GM12878 (cell line): ENCODE measurements at regions not wholly inside any gene's neighbourhood (a gene's known extent, or its start where the extent isn't known, plus 50 kb on each side); places are given as distances from the start of the nearest gene placed in this dataset.

ENCODE experiments used
- ATAC-seq: fragments of 200-7000 bp; cut with Tn5 transposase; 3 replicates; pipeline ENCODE4 v1.9.1; 2020; ENCODE audit warnings: mild to moderate bottlenecking, moderate library complexity
- BruUV-seq: library from RNA; stranded (reverse); fragments of 400-500 nt; replicated peaks from 2 replicates; lab custom pipeline; 2021; lab: Mats Ljungman, UMichigan
- CTCF ChIA-PET: fragments of 300-600 bp; sonication (Branson Sonifier 250); formaldehyde crosslinking; extraction: SDS; loops from one replicate; lab custom pipeline; 2021; ENCODE audit warnings: inconsistent platforms; lab: Yijun Ruan, JAX
- POLR2A ChIA-PET: fragments of 350-600 bp; formaldehyde crosslinking; extraction: SDS; loops from one replicate; lab custom pipeline; 2021; ENCODE audit warnings: inconsistent platforms; lab: Charles Lee
- RAD21 ChIA-PET: fragments of 300-600 bp; sonication (Branson Sonifier 250); formaldehyde crosslinking; loops from one replicate; lab custom pipeline; 2023; ENCODE audit warnings: antibody characterized with exemption; ENCODE audit not compliant: unreplicated experiment; lab: Charles Lee
- SMC1A ChIA-PET: fragments of 300-600 bp; sonication (Branson Sonifier 250); formaldehyde crosslinking; loops from one replicate; lab custom pipeline; 2023; ENCODE audit not compliant: unreplicated experiment, uncharacterized antibody; lab: Charles Lee
- DNase-seq: peaks from one replicate; pipeline ENCODE4 v3.0.0-alpha.2; 2011; ENCODE audit warnings: low read depth, low spot score
- FAIRE-seq: peaks from 3 replicates; lab custom pipeline; 2011; peaks lifted over from hg19 to GRCh38; lab: Jason Lieb, UNC
- H2AFZ ChIP-seq: 2 replicates; pipeline ENCODE4 v1.6.0; 2011; ENCODE audit warnings: low read depth, low read length, control low read depth; ENCODE audit not compliant: control insufficient read depth
- H3K27ac ChIP-seq: 2 replicates; pipeline ENCODE4 v1.5.1; 2011; ENCODE audit warnings: control low read depth; ENCODE audit not compliant: control insufficient read depth, insufficient read depth
- H3K27me3 ChIP-seq, 2 experiments: replicated peaks in 1 of 2; 2 replicates each; pipeline versions ENCODE4 v1.6.0 to v1.6.1; 2011; ENCODE audit warnings: low read length in 1 of 2; ENCODE audit not compliant: control insufficient read depth in 2 of 2, insufficient read depth in 2 of 2
- H3K36me3 ChIP-seq, 2 experiments: 2 replicates each; pipeline ENCODE4 v1.5.1; 2011; ENCODE audit warnings: low read length in 1 of 2; ENCODE audit not compliant: control insufficient read depth in 2 of 2, insufficient read depth in 2 of 2
- H3K4me1 ChIP-seq: 2 replicates; pipeline ENCODE4 v1.6.1; 2011; ENCODE audit warnings: mild to moderate bottlenecking, low read length, moderate library complexity, mixed read lengths; ENCODE audit not compliant: control insufficient read depth, insufficient read depth
- H3K4me2 ChIP-seq: 2 replicates; pipeline ENCODE4 v1.6.0; 2011; ENCODE audit warnings: control low read depth; ENCODE audit not compliant: control insufficient read depth, insufficient read depth
- H3K4me3 ChIP-seq: fragments of 200-600 bp; sonication (generic); 2 replicates; pipeline ENCODE4 v1.5.1; 2016
- H3K79me2 ChIP-seq: 2 replicates; pipeline ENCODE4 v1.6.0; 2011; ENCODE audit warnings: low read length; ENCODE audit not compliant: control insufficient read depth, insufficient read depth
- H3K9ac ChIP-seq: 2 replicates; pipeline ENCODE4 v1.8.0; 2011; ENCODE audit warnings: low read length, control low read depth, mixed read lengths; ENCODE audit not compliant: control insufficient read depth, insufficient read depth
- H3K9me3 ChIP-seq: replicated peaks from 3 replicates; pipeline ENCODE4 v1.5.1; 2011; ENCODE audit warnings: mild to moderate bottlenecking, low read length; ENCODE audit not compliant: control insufficient read depth, insufficient read depth
- H4K20me1 ChIP-seq: 2 replicates; pipeline ENCODE4 v1.6.0; 2011; ENCODE audit not compliant: control insufficient read depth, insufficient read depth
- BACH1 ChIP-seq: fragments of 450-650 bp; IDR thresholded peaks from 2 replicates; pipeline ENCODE4 v1.6.1; 2017; ENCODE audit warnings: mild to moderate bottlenecking, borderline replicate concordance
- BRCA1 ChIP-seq: IDR thresholded peaks from 2 replicates; pipeline ENCODE4 v1.6.1; 2011; ENCODE audit warnings: low read depth, low read length, improper control_type of control experiment
- CUX1 ChIP-seq: IDR thresholded peaks from 2 replicates; pipeline ENCODE4 v1.6.1; 2012; ENCODE audit warnings: improper control_type of control experiment, low read depth, low read length; ENCODE audit not compliant: insufficient replicate concordance
- ETV6 ChIP-seq, 2 experiments: fragments of 450-650 bp in 1 of 2; IDR thresholded peaks in 1 of 2; conservative IDR thresholded peaks in 1 of 2; 2 replicates each; pipeline ENCODE4 v1.6.1; 2014; ENCODE audit warnings: antibody characterized with exemption in 1 of 2, borderline replicate concordance in 1 of 2, low read depth in 1 of 2, mild to moderate bottlenecking in 1 of 2, moderate library complexity in 1 of 2
- GABPA ChIP-seq: IDR thresholded peaks from 2 replicates; pipeline ENCODE4 v1.6.1; 2014; ENCODE audit warnings: antibody characterized with exemption, low read depth, mild to moderate bottlenecking, inconsistent platforms
- JUND ChIP-seq: IDR thresholded peaks from 2 replicates; pipeline ENCODE4 v1.6.1; 2012; ENCODE audit warnings: low read depth, mild to moderate bottlenecking, low read length, improper control_type of control experiment, moderate library complexity
- MYB ChIP-seq: fragments of 150-350 bp; IDR thresholded peaks from 2 replicates; pipeline ENCODE4 v1.6.1; 2014; ENCODE audit warnings: mild to moderate bottlenecking, low read depth, low read length, borderline replicate concordance
- PML ChIP-seq: IDR thresholded peaks from 2 replicates; pipeline ENCODE4 v1.6.1; 2012; ENCODE audit warnings: low read length, inconsistent platforms
- POLR2AphosphoS5 ChIP-seq: IDR thresholded peaks from 2 replicates; pipeline ENCODE4 v1.6.1; 2011; ENCODE audit warnings: mild to moderate bottlenecking, low read length, inconsistent platforms
- RELA ChIP-seq: fragments of 450-650 bp; IDR thresholded peaks from 2 replicates; pipeline ENCODE4 v1.8.0; 2014; ENCODE audit warnings: borderline replicate concordance; ENCODE audit not compliant: partially characterized antibody
- SPI1 ChIP-seq: IDR thresholded peaks from 2 replicates; pipeline ENCODE4 v1.6.1; 2011; ENCODE audit warnings: low read depth, mild to moderate bottlenecking, low read length, moderate library complexity, borderline replicate concordance; ENCODE audit not compliant: insufficient read depth
- SRF ChIP-seq, 2 experiments: IDR thresholded peaks; 2 replicates each; pipeline ENCODE4 v1.6.1; 2011; ENCODE audit warnings: low read depth in 2 of 2, low read length in 2 of 2, mild to moderate bottlenecking in 1 of 2, moderate library complexity in 1 of 2
- STAT3 ChIP-seq: IDR thresholded peaks from 2 replicates; pipeline ENCODE4 v1.6.1; 2011; ENCODE audit warnings: low read depth, low read length, improper control_type of control experiment
- YBX1 ChIP-seq: fragments of 450-650 bp; IDR thresholded peaks from 2 replicates; pipeline ENCODE4 v1.6.1; 2016; ENCODE audit warnings: antibody characterized with exemption
- ZNF274 ChIP-seq: IDR thresholded peaks from one replicate; pipeline ENCODE4 v1.8.0; 2011; ENCODE audit not compliant: insufficient read length, insufficient read depth
- ZSCAN29 ChIP-seq: fragments of 450-650 bp; IDR thresholded peaks from 2 replicates; pipeline ENCODE4 v1.6.1; 2017; ENCODE audit warnings: mild to moderate bottlenecking, moderate library complexity
- WGBS: methylation state at CpG from one replicate; pipeline ENCODE4 v1.1.6; 2016; ENCODE audit warnings: low lambda C conversion rate; ENCODE audit not compliant: insufficient replicate concordance, insufficient coverage; ENCODE audit errors: missing lambda C conversion rate; 5-methylcytosine and 5-hydroxymethylcytosine counted together
- in situ Hi-C: fragments of 300-500 bp; cut with MboI; formaldehyde crosslinking; loops from 9 replicates; pipeline ENCODE4 v1.14.3; 2018; ENCODE audit warnings: mixed read lengths
- intact Hi-C: fragments of 100-400 bp; cut with micrococcal nuclease; formaldehyde crosslinking; loops from one replicate; pipeline ENCODE4 v1.14.2; 2022; ENCODE audit not compliant: unreplicated experiment
- TF ChIP-seq, protein P1 (sequence below): fragments of 450-650 bp; IDR thresholded peaks from 2 replicates; pipeline ENCODE4 v1.6.1; 2017; ENCODE audit warnings: mild to moderate bottlenecking, moderate library complexity

GRCh38 chr15:98551936-98552562, 96.3 kb upstream of the IGF1R start:
- BruUV-seq, result no TSS peak
- no peak for TF ChIP-seq MYB
- no peak for TF ChIP-seq SRF (IDR thresholded peaks at IDR 0.05; ENCODE audit: low read depth in 2 of 2, low read length in 2 of 2)
- TF ChIP-seq RELA, result no peak
- TF ChIP-seq SPI1, result no peak
- TF ChIP-seq PML, result no peak
- TF ChIP-seq BACH1, result no peak
- TF ChIP-seq POLR2AphosphoS5, result no peak
- no peak for TF ChIP-seq JUND
- TF ChIP-seq, protein P1, sequence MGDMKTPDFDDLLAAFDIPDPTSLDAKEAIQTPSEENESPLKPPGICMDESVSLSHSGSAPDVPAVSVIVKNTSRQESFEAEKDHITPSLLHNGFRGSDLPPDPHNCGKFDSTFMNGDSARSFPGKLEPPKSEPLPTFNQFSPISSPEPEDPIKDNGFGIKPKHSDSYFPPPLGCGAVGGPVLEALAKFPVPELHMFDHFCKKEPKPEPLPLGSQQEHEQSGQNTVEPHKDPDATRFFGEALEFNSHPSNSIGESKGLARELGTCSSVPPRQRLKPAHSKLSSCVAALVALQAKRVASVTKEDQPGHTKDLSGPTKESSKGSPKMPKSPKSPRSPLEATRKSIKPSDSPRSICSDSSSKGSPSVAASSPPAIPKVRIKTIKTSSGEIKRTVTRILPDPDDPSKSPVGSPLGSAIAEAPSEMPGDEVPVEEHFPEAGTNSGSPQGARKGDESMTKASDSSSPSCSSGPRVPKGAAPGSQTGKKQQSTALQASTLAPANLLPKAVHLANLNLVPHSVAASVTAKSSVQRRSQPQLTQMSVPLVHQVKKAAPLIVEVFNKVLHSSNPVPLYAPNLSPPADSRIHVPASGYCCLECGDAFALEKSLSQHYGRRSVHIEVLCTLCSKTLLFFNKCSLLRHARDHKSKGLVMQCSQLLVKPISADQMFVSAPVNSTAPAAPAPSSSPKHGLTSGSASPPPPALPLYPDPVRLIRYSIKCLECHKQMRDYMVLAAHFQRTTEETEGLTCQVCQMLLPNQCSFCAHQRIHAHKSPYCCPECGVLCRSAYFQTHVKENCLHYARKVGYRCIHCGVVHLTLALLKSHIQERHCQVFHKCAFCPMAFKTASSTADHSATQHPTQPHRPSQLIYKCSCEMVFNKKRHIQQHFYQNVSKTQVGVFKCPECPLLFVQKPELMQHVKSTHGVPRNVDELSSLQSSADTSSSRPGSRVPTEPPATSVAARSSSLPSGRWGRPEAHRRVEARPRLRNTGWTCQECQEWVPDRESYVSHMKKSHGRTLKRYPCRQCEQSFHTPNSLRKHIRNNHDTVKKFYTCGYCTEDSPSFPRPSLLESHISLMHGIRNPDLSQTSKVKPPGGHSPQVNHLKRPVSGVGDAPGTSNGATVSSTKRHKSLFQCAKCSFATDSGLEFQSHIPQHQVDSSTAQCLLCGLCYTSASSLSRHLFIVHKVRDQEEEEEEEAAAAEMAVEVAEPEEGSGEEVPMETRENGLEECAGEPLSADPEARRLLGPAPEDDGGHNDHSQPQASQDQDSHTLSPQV, result no peak
- TF ChIP-seq STAT3, result no peak
- TF ChIP-seq GABPA, result no peak
- no peak for TF ChIP-seq ZSCAN29
- no peak for TF ChIP-seq ZNF274
- no peak for TF ChIP-seq CUX1
- TF ChIP-seq ETV6 (conservative IDR thresholded peaks at IDR 0.05 in 1 of 2, IDR thresholded peaks at IDR 0.05 in 1 of 2; ENCODE audit: borderline replicate concordance in 1 of 2, low read depth in 1 of 2), result no peak
- TF ChIP-seq BRCA1, result no peak
- TF ChIP-seq YBX1, result no peak

More at GRCh38 chr15:98551936-98552562, 96.3 kb upstream of the IGF1R start:
- Histone ChIP-seq H3K9ac (no peak overlapping the region), H3K4me3 (no peak overlapping the region), H3K4me2 (no peak overlapping the region), H3K9me3 (no peaks in the 10 kb centered on the region; the same call in 1 of the 3 replicates), H3K27ac (no peak overlapping the region), H2AFZ (no peak overlapping the region), H3K4me1 (no peaks in the 10 kb centered on the region), H3K79me2 (no peaks in the 10 kb centered on the region), H3K27me3 (peaks cover 3 to 10% of the 10 kb centered on the region in 2 experiments; a peak in 3 of 4 replicates), H3K36me3 (no peaks in the 10 kb centered on the region), H4K20me1 (no peaks in the 10 kb centered on the region)
- no peak for DNase-seq
- CTCF ChIA-PET, result no interaction called here
- no peak for FAIRE-seq
- POLR2A ChIA-PET, result no interaction called here
- no peak for ATAC-seq
- SMC1A ChIA-PET, result no interaction called here
- in situ Hi-C loops, result no loop called here
- 46% methylated on average over 11 of the region's 11 CpGs for WGBS
- intact Hi-C loops, result no loop called here
- RAD21 ChIA-PET, result no interaction called here
